SU-DHL-6 (cell line): ENCODE measurements at regions not wholly inside any gene's neighbourhood (a gene's known extent, or its start where the extent isn't known, plus 50 kb on each side); places are given as distances from the start of the nearest gene placed in this dataset.

Experiments used
- CTCF ChIP-seq: fragments of 200-600 bp; sonication (generic); IDR thresholded peaks from one replicate; pipeline ENCODE4 v1.5.1; 2017; ENCODE audit warnings: antibody characterized with exemption, mild to moderate bottlenecking, low read length, moderate library complexity; ENCODE audit not compliant: insufficient read depth, poor library complexity, severe bottlenecking
- EZH2phosphoT487 ChIP-seq: fragments of 200-600 bp; sonication (generic), shearing (Covaris generic); conservative IDR thresholded peaks from 2 replicates; pipeline ENCODE4 v1.6.1; 2018; ENCODE audit warnings: mild to moderate bottlenecking, antibody characterized with exemption, low read length, moderate library complexity, mixed read lengths

GRCh38 chr21:35127026-35127425 lies 77.9 kb upstream of the RUNX1 start:
- TF ChIP-seq CTCF (no peak), EZH2phosphoT487 (no peak)
